ENCODE measurements at regions not wholly inside any gene's neighbourhood (a gene's known extent, or its start where the extent isn't known, plus 50 kb on each side); places are given as distances from the start of the nearest gene placed in this dataset.
"Not testable (repeated sequence)": the region's sequence is repeated elsewhere in the genome, so short reads cannot be mapped to it uniquely, and the experiment has no call there.

DNA sequence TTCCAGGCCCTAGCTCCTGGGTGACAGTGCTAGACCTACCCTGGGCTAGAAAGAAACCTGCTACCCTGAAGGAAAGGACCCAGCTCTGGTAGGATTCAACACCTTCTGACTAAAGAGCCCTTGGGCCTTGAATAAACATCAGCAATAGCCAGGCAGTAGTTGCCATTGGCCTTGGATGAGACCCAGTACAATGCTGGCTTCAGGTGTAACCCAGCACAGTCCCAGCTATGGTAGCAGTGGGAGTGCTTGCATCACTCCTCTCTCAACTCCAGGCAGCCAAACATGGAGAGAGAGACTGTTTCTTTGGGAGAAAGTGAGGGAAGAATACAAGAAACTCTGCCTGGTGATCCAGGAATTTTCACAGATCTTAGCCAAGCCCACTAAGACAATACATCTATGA, 73.5 kb upstream of the CXorf66 start:
- Histone ChIP-seq H3K27ac (ENCODE audit: low read depth, low read length) (no peak overlapping the region), H3K4me1 (ENCODE audit: insufficient read depth, low read length) (no peaks in the 10 kb centered on the region), H3K4me3 (ENCODE audit: low read length in 2 of 2) (no peak overlapping the region), H3K27me3 (ENCODE audit: insufficient read depth, low read length) (no peaks in the 10 kb centered on the region), H3K9me3 (ENCODE audit: control insufficient read depth in 1 of 2, low read length in 2 of 2) (no peaks in the 10 kb centered on the region), H3K36me3 (ENCODE audit: insufficient read depth, low read length) (no peaks in the 10 kb centered on the region)
- no peaks in the 10 kb centered on the region for H3K4me1 Mint-ChIP-seq
- no peak overlapping the region for H3K4me3 Mint-ChIP-seq
- intact Hi-C loops (cut with micrococcal nuclease): no loop called here
- H3K27ac Mint-ChIP-seq: no peak overlapping the region
- CTCF ChIA-PET (ENCODE audit: partially characterized antibody): no interaction called here
- peaks cover 0 to 4% of the 10 kb centered on the region in 2 donors for H3K36me3 Mint-ChIP-seq
- POLR2A ChIA-PET (ENCODE audit: partially characterized antibody): no interaction called here
- H3K27me3 Mint-ChIP-seq: peaks cover 0 to 2% of the 10 kb centered on the region in 2 donors
- no peak for DNase-seq
- peaks cover 0 to 14% (median 10%) of the 10 kb centered on the region in 8 donors for H3K9me3 Mint-ChIP-seq

GRCh38 chrX:140034916-140035315, 69.6 kb upstream of the CXorf66 start:
- H3K4me3 Mint-ChIP-seq: no peak overlapping the region
- no peak overlapping the region for H3K27ac Mint-ChIP-seq
- intact Hi-C loops (cut with micrococcal nuclease): no loop called here
- Histone ChIP-seq H3K4me3 (ENCODE audit: low read length in 2 of 2) (no peak overlapping the region), H3K36me3 (ENCODE audit: insufficient read depth, low read length) (no peaks in the 10 kb centered on the region), H3K27me3 (ENCODE audit: insufficient read depth, low read length) (no peaks in the 10 kb centered on the region), H3K9me3 (ENCODE audit: control insufficient read depth in 1 of 2, low read length in 2 of 2) (no peaks in the 10 kb centered on the region), H3K27ac (ENCODE audit: low read depth, low read length) (no peak overlapping the region), H3K4me1 (ENCODE audit: insufficient read depth, low read length) (no peaks in the 10 kb centered on the region)
- ChIA-PET CTCF (ENCODE audit: partially characterized antibody) (no interaction called here), POLR2A (ENCODE audit: partially characterized antibody) (no interaction called here)
- peaks cover 3 to 4% of the 10 kb centered on the region in 2 donors for H3K27me3 Mint-ChIP-seq
- DNase-seq: no peak
- H3K9me3 Mint-ChIP-seq: peaks cover 0 to 14% (median 7%) of the 10 kb centered on the region in 8 donors
- H3K36me3 Mint-ChIP-seq: peaks cover 0 to 4% of the 10 kb centered on the region in 2 donors
- H3K4me1 Mint-ChIP-seq: no peaks in the 10 kb centered on the region

GRCh38 chrX:140022482-140022881, 57.2 kb upstream of the CXorf66 start:
- Mint-ChIP-seq H3K4me3 (no peak overlapping the region), H3K9me3 (no peaks in the 10 kb centered on the region)
- H3K9me3 ChIP-seq (ENCODE audit: control insufficient read depth in 1 of 2, low read length in 2 of 2): no peaks in the 10 kb centered on the region

DNA sequence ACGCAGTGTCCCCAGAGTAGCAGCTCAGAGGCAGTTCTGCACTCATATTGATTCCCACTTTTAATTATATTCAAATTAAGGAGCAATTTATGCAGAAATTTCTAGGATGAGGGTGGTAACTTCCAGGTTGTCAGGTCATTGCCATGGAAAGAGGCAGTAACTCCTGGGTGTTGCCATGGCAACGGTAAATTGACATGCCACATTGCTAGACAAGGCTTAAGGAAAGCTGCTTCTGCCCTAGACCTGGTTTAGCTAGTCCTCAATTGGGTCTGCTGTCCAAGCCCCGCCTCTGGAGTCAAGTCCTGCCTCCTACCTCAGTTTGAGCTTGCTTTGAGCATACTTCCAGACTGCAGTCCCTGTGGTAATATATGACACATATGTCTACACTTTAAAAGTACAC, 53.8 kb upstream of the CXorf66 start:
- H3K27me3 Mint-ChIP-seq; POLR2A ChIA-PET (ENCODE audit: partially characterized antibody); H3K27ac Mint-ChIP-seq; DNase-seq; H3K4me3 Mint-ChIP-seq; H3K36me3 Mint-ChIP-seq; H3K27ac ChIP-seq (ENCODE audit: low read depth, low read length); H3K36me3 ChIP-seq (ENCODE audit: insufficient read depth, low read length); H3K4me1 Mint-ChIP-seq; H3K4me3 ChIP-seq (ENCODE audit: low read length in 2 of 2); H3K4me1 ChIP-seq (ENCODE audit: insufficient read depth, low read length); CTCF ChIA-PET (ENCODE audit: partially characterized antibody); intact Hi-C loops (cut with micrococcal nuclease); H3K9me3 Mint-ChIP-seq; H3K9me3 ChIP-seq (ENCODE audit: control insufficient read depth in 1 of 2, low read length in 2 of 2); H3K27me3 ChIP-seq (ENCODE audit: insufficient read depth, low read length): not testable (repeated sequence)

More at GRCh38 chrX:140022482-140022881, 57.2 kb upstream of the CXorf66 start:
- Histone ChIP-seq H3K4me3 (ENCODE audit: low read length in 2 of 2) (no peak overlapping the region), H3K27ac (ENCODE audit: low read depth, low read length) (no peak overlapping the region), H3K27me3 (ENCODE audit: insufficient read depth, low read length) (no peaks in the 10 kb centered on the region), H3K4me1 (ENCODE audit: insufficient read depth, low read length) (no peaks in the 10 kb centered on the region), H3K36me3 (ENCODE audit: insufficient read depth, low read length) (no peaks in the 10 kb centered on the region)
- Mint-ChIP-seq H3K4me1 (no peaks in the 10 kb centered on the region), H3K27me3 (no peaks in the 10 kb centered on the region), H3K36me3 (no peaks in the 10 kb centered on the region), H3K27ac (no peak overlapping the region)
- ChIA-PET CTCF (ENCODE audit: partially characterized antibody) (no interaction called here), POLR2A (ENCODE audit: partially characterized antibody) (no interaction called here)
- no peak for DNase-seq
- intact Hi-C loops (cut with micrococcal nuclease): no loop called here

Data from CD4-positive, alpha-beta memory T cell (primary cell).